DMS153 (cell line): ENCODE measurements at regions not wholly inside any gene's neighbourhood (a gene's known extent, or its start where the extent isn't known, plus 50 kb on each side); places are given as distances from the start of the nearest gene placed in this dataset.
"Not testable (repeated sequence)": the region's sequence is repeated elsewhere in the genome, so short reads cannot be mapped to it uniquely, and the experiment has no call there.

Experiments
- DNase-seq: peaks from one replicate; lab custom pipeline; 2025; lab: John Stamatoyannopoulos, UW

DNA sequence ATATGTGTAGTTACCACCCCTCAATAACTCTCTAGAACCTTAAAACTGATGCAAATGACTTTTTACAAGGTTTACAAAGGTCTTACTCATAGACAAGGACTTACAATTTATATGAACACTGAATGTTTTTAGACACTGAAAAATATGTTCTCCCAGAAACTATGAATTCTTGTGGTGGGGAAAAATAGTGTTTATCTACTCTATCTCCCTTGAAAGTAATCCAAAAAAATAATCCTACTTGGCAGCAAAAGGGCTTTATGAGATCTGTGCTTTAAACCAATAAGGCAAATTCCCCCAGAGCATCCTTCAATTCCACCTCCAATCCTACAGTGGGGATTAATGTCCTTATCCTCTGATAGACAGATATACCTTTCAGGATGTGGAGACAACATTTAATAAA, 1984.1 kb upstream of the RAG2 start:
- no peak for DNase-seq

GRCh38 chr11:38577769-38578168, 1979.7 kb upstream of the RAG2 start:
- DNase-seq: no peak

GRCh38 chr11:38562562-38562961, 1964.5 kb upstream of the RAG2 start:
- no peak for DNase-seq

DNA sequence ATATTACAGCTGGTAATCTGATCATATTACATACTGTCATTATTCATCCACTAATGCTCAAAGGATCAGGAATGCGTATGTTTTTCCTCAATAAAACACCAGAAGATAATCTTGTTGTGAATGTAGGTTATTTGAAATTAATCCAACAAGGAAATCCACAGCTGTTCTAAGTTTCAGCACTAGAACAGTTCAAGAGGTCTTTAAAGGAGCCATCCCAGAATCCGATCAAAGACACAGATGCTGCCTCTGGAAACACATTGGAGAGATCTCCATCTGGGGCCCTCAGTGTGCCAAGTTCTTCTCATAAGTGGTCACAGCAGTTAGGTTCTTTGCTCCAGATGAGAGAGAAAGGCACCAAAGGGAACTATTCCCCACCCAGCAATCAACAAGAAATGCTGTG, 1955.1 kb upstream of the RAG2 start:
- no peak for DNase-seq

GRCh38 chr11:38547462-38547861, 1949.4 kb upstream of the RAG2 start:
- no peak for DNase-seq

- DNase-seq: no peak
These were observed 1946.0 kb upstream of the RAG2 start for GRCh38 chr11:38543986-38544385.

- no peak for DNase-seq
These were observed 1945.3 kb upstream of the RAG2 start for GRCh38 chr11:38543311-38543710.

- no peak for DNase-seq
These were observed 1941.0 kb upstream of the RAG2 start for GRCh38 chr11:38538866-38539680.

DNA sequence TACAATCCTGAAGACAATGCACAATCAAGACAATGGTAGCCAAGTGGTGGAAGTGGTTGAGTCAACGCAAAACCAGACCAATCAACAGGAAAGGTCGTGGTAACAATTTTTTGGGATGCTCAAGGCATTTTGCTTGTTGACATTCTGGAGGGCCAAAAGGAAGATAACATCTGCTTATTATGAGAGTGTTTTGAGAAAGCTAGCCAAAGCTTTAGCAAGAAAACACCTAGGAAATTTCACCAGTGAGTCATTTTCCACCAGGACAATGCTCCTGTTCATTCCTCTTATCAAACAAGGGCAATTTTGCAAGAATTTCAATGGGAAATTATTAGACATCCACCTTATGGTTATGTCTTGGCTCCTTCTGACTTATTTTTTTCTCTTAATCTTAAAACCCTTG, 1932.2 kb upstream of the RAG2 start:
- DNase-seq: no peak

DNA sequence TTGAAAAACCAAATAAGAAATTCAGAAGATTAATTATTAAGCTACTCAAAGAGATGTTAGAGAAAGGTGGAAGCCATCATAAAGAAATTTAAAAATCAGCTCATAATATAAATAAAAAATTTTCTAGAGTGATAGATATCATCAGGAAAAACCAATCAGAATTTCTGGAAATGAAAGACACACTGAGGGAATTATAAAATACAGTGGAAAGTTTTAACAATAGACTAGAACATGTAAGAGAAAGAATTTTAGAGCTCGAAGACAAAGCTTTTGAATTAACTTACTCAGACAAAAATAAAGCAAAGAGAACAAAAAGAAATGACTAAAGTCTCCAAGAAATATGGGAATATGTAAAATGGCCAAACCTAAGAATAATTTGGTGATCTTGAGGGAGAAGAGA, 1926.9 kb upstream of the RAG2 start:
- no peak for DNase-seq

GRCh38 chr11:38517991-38518390, 1920.0 kb upstream of the RAG2 start:
- DNase-seq: no peak

- DNase-seq: not testable (repeated sequence)
These were observed 1914.8 kb upstream of the RAG2 start for GRCh38 chr11:38512830-38513229.

DNA sequence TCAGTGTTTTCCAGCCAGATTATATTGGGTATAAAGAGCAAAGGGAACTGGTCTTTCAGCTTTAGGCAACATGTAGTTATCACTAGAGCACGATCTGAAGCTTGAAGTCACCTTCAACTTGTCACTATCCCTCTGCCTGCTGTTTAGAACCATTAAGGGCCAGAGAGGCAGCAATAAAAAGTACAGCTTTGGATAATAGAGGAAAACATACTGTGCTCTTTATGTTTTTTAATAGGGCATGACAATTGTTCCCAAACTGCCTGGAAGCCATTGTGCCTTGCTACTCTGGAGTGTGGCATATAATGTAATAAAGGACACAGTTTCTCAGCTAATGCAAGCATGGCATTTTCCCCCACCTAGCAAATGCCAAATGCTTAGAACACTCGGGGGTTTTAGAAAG, 1912.0 kb upstream of the RAG2 start:
- no peak for DNase-seq

DNA sequence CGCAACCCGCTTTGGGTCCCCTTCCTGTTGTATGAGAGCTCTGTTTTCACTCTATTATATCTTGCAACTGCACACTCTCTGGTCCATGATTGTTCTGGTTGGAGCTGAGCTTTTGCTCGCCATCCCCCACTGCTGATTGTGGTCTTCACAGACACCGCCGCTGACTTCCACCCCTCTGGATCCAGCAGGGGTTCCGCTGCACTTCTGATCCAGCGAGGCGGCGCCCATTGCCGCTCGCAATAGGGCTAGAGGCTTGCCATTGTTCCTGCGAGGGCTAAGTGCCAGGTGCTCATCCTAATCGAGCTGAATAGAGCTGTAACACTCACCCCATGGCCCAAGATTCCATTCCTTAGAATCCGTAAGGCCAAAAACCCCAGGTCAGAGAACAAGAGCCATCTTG, 1905.8 kb upstream of the RAG2 start:
- DNase-seq: no peak

DNA sequence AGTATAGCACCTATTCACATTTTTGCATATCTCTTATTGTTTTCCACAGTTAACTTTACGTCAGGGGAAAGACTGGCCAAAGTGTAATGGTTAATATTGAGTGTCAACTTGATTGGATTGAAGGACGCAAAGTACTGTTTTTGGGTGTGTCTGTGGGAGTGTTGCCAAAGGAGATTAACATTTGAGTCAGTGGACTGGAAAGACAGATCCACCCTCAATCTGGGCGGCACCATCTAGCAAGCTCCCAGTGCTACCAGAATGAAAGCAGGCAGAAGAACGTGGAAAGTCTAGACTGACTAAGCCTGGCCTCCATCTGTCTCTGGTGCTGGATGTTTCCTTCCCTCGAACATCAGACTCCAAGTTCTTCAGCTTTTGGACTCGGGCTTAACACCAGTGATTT, 1900.7 kb upstream of the RAG2 start:
- no peak for DNase-seq

- no peak for DNase-seq
These were observed 1894.0 kb upstream of the RAG2 start for GRCh38 chr11:38491986-38492385.

- DNase-seq: no peak
These were observed 1883.4 kb upstream of the RAG2 start for GRCh38 chr11:38481391-38481790.

GRCh38 chr11:38476808-38477575, 1879.0 kb upstream of the RAG2 start:
- no peak for DNase-seq

- DNase-seq: no peak
These were observed 1863.7 kb upstream of the RAG2 start for GRCh38 chr11:38461751-38462150.

DNA sequence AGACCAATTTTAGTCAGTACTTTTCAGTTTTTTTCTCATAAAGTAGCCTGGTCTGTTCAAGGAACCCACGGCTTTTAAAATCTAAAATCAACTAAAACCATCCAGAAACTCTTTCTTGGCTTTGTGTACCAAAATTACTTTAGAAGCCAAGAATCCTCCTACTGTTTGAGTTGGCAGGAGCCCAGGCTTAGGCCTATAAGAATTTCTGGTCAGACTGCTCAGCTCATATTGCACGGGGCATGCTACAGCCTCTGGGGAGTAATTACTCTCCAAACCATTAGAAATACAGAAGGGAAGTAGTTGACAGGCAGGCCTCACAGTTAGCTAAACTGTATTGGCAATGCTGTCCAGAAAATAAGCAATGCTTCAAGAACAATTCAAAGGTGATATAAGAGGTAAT, 1862.9 kb upstream of the RAG2 start:
- DNase-seq: no peak

DNA sequence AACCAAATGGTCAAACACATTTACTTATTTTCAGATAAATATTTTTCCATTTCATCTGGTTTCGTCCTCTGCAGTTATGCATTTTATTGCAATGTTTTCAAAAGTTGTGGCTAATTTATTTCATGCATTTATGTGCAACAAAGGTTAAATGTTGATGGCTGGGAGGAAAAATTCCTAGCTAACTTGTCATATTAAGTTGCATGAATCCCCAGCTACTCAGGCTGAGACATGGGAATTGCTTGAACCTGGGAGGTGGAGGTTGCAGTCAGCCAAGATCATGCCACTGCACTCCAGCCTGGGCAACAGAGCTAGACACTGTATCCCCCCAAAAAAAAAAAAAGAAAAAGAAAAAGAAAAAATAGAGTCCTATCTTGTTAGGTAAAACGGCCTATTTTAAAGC, 1862.4 kb upstream of the RAG2 start:
- no peak for DNase-seq

GRCh38 chr11:38456371-38456770, 1858.3 kb upstream of the RAG2 start:
- DNase-seq: no peak

DNA sequence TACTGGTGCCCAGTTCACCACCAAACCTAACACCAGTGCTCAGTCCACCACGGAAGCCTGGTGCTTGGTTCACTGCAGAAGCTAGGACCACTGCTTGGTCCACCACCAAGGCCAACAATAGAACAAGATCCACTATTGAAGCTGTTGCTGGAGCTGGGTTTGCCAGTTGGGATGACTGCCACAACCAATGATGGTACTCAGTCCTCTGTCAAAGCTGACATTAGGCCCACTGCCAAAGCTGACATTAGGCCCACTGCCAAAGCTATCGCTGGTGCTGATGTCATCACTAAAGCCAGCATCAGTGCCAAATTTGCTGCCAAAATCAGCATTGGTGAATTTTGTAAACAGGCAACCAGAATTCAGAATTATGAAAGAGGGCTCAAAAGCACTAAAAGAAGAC, 1850.2 kb upstream of the RAG2 start:
- DNase-seq: no peak

DNA sequence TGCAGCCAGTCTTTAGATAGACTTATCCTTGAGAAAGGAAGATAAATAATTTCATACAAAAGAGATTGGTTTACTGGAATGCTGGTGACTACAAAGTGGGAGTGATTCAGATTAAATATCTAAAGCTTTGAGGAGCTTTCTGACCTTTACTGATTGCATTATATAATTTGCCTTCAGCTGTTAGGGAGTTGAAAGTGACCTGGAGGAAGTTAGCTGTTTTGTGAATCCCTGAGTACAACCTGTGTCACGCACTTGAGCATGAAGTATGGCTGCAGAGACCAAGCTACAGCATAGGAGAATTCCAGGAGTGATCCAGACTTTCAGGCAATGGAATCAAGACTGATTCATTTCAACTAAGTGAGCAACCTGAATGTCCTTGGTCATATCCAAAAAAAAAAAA, 1848.3 kb upstream of the RAG2 start:
- no peak for DNase-seq
